ENCODE measurements at regions not wholly inside any gene's neighbourhood (a gene's known extent, or its start where the extent isn't known, plus 50 kb on each side); places are given as distances from the start of the nearest gene placed in this dataset.

DNA sequence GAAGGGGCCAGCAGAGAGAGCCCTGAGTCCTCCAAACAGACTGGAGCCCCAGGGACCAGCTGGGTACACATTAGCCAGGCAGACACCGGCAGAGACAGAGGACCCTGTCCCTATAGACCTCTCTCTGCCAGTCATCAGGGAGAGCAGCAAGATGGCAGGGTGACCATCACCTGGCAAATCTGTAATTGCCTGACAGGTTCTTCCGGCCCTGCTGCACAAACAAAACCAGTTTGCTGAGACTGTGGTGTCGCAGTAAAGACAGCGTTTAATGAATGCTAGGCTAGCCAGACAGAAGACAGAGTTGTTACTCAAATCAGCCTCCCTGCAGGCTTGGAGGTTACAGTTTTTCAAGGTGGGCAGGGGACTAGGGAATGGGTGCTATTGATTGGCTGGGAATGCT lies 618.9 kb downstream of the NPHP4 start:
- Mint-ChIP-seq H3K36me3 (peaks cover 1% of the 10 kb centered on the region), H3K9me3 (peaks cover 8% of the 10 kb centered on the region), H3K4me1 (peaks cover 10% of the 10 kb centered on the region), H3K27ac (no peak overlapping the region), H3K4me3 (no peak overlapping the region), H3K27me3 (no peaks in the 10 kb centered on the region)
- DNase-seq: no peak

DNA sequence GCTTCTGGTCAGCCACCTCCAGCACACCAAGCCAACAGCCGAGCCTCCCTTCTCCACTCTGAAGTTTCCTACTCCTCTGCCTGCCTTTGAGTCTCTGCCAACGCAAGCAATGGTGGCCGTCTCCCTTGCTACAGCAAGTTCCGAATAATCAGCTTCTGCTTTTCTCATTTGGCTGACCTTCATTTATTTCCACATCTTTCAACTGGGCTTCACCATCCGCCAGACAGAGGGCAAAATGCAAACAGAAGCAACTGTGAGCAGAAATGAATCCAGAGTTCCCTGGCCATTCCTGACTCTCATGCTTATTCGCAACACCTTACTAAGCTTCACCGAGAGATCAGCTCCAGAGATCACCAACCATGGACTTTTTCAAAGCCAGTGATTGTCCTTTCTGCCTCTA lies 621.0 kb downstream of the NPHP4 start:
- H3K4me1 Mint-ChIP-seq: peaks cover 10% of the 10 kb centered on the region
- no peak overlapping the region for H3K4me3 Mint-ChIP-seq
- peaks cover 8% of the 10 kb centered on the region for H3K9me3 Mint-ChIP-seq
- H3K27ac Mint-ChIP-seq: no peak overlapping the region
- H3K27me3 Mint-ChIP-seq: no peaks in the 10 kb centered on the region
- H3K36me3 Mint-ChIP-seq: peaks cover 1% of the 10 kb centered on the region
- no peak for DNase-seq

GRCh38 chr1:5370311-5370710 lies 621.9 kb downstream of the NPHP4 start:
- Mint-ChIP-seq H3K27me3 (no peaks in the 10 kb centered on the region), H3K4me1 (peaks cover 10% of the 10 kb centered on the region), H3K36me3 (peaks cover 1% of the 10 kb centered on the region), H3K9me3 (peaks cover 8% of the 10 kb centered on the region), H3K4me3 (no peak overlapping the region), H3K27ac (no peak overlapping the region)
- no peak for DNase-seq

DNA sequence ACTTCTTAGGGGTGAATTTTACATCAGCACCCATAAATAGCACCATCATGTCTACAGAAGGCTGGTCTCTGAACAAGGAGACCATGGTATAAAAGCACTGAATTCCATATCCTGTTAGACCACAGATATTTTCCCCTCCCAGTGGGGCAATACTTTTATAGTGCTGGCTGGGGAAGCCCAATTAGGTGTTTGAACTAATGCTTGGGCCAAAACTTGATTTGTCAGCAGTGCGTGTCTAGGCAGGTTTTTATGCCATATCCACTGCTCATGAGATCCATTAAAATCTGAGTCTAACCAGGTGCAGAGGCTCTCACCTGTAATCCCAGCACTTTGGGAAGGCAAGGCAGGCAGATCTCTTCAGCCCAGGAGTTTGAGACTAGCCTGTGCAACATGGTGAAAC lies 623.0 kb downstream of the NPHP4 start:
- peaks cover 1% of the 10 kb centered on the region for H3K36me3 Mint-ChIP-seq
- H3K4me3 Mint-ChIP-seq: no peak overlapping the region
- no peaks in the 10 kb centered on the region for H3K27me3 Mint-ChIP-seq

DNA sequence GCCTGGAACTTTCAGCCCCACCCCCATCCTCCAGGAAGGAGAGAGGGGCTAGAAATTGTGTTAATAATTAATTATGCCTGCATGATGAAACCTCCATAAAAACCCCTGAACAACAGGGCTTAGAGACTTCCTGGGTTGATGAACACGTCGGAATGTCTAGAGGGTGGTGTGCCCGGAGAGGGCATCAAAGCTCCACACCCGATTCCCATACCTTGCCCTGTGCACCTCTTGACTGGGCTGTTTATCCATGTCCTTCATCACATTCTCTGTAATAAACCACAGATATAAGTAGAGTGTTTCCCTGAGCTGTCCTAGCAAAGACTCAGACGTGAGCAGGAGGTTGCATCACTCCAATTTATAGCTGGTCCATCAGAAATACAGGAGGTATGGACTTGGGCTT lies 624.0 kb downstream of the NPHP4 start:
- Mint-ChIP-seq H3K4me1 (peaks cover 10% of the 10 kb centered on the region), H3K9me3 (peaks cover 2% of the 10 kb centered on the region), H3K4me3 (no peak overlapping the region), H3K36me3 (no peaks in the 10 kb centered on the region), H3K27me3 (no peaks in the 10 kb centered on the region), H3K27ac (no peak overlapping the region)
- DNase-seq: no peak

More for the DNA sequence above, 623.0 kb downstream of the NPHP4 start:
- no peak for DNase-seq
- peaks cover 10% of the 10 kb centered on the region for H3K4me1 Mint-ChIP-seq
- peaks cover 8% of the 10 kb centered on the region for H3K9me3 Mint-ChIP-seq
- no peak overlapping the region for H3K27ac Mint-ChIP-seq

DNA sequence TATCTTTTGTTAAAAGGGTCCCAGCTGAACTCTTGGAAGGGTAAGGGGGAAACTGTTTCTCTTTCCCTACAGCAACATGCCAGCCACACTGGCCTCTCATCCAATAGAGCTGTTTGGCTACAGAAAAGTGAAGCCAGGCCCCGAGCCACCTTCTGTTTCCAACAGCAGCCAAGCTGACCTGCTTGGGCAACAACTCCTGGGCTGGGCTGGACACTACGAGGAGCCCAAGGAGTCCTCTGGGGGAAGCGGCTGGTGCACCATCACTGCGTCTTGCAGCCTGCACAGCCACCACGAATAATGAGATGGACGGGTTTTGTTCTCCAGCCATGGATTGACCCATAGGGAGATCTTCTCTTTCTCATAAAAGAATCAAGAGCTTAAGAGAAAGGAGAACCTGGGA lies 624.9 kb downstream of the NPHP4 start:
- H3K4me3 Mint-ChIP-seq: no peak overlapping the region

DNA sequence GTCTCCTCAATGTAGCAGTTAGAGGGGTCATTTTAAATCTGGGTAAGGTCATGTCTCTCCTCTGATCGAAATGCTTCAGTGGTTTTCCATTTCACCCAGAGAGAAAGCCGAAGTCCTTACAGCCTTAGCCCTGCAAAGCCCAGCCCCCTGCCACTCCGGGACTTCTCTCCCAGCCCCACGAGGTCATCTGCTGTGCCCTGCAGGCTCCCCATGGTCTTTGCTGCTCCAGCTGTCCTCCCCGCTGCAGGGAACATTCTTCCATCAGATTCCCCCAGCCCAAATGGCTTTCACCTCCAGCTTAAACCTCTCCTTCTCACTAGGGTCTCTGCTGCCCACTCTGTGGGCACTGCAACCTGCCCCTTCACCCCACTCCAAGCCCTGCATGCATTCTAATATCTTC lies 626.5 kb downstream of the NPHP4 start:
- Mint-ChIP-seq H3K9me3 (no peaks in the 10 kb centered on the region), H3K27me3 (no peaks in the 10 kb centered on the region), H3K36me3 (no peaks in the 10 kb centered on the region), H3K4me1 (peaks cover 6% of the 10 kb centered on the region), H3K27ac (no peak overlapping the region), H3K4me3 (no peak overlapping the region)
- no peak for DNase-seq

More for the DNA sequence above, 624.9 kb downstream of the NPHP4 start:
- Mint-ChIP-seq H3K27me3 (no peaks in the 10 kb centered on the region), H3K27ac (no peak overlapping the region), H3K36me3 (no peaks in the 10 kb centered on the region), H3K9me3 (no peaks in the 10 kb centered on the region), H3K4me1 (peaks cover 10% of the 10 kb centered on the region)
- no peak for DNase-seq

DNA sequence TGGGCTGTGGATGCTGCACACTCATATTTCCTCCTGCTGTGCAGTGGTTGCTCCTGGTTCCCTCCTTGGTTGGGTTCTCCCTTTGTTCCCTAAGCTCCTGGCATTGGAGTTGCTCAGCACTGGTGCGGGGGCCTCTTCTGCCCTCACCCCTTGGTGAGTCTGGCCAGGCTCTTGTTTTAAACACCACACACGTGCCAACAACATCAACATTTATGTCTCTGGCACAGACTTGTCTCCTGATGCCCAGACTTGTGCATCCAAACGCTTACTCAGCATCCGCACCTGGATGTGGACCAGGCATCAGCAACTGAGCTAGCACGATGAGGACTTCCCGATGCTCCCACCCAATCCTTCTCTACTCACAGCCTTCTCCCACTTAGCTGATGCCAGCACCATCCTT lies 627.6 kb downstream of the NPHP4 start:
- no peaks in the 10 kb centered on the region for H3K9me3 Mint-ChIP-seq
- DNase-seq: no peak
- no peak overlapping the region for H3K4me3 Mint-ChIP-seq
- no peaks in the 10 kb centered on the region for H3K36me3 Mint-ChIP-seq
- no peak overlapping the region for H3K27ac Mint-ChIP-seq
- no peaks in the 10 kb centered on the region for H3K27me3 Mint-ChIP-seq
- no peaks in the 10 kb centered on the region for H3K4me1 Mint-ChIP-seq

GRCh38 chr1:5354681-5355080 lies 637.5 kb downstream of the NPHP4 start:
- Mint-ChIP-seq H3K27me3 (no peaks in the 10 kb centered on the region), H3K4me3 (no peak overlapping the region), H3K9me3 (peaks cover 19% of the 10 kb centered on the region), H3K27ac (no peak overlapping the region), H3K36me3 (no peaks in the 10 kb centered on the region), H3K4me1 (peaks cover 5% of the 10 kb centered on the region)
- DNase-seq: no peak

GRCh38 chr1:5351366-5351765 lies 640.9 kb downstream of the NPHP4 start:
- no peaks in the 10 kb centered on the region for H3K27me3 Mint-ChIP-seq
- peaks cover 17% of the 10 kb centered on the region for H3K9me3 Mint-ChIP-seq
- H3K27ac Mint-ChIP-seq: no peak overlapping the region
- H3K36me3 Mint-ChIP-seq: no peaks in the 10 kb centered on the region
- DNase-seq: no peak
- no peak overlapping the region for H3K4me3 Mint-ChIP-seq
- H3K4me1 Mint-ChIP-seq: peaks cover 10% of the 10 kb centered on the region

GRCh38 chr1:5349526-5349925 lies 642.7 kb downstream of the NPHP4 start:
- Mint-ChIP-seq H3K4me3 (no peak overlapping the region), H3K27ac (no peak overlapping the region), H3K36me3 (no peaks in the 10 kb centered on the region), H3K4me1 (peaks cover 11% of the 10 kb centered on the region), H3K27me3 (no peaks in the 10 kb centered on the region), H3K9me3 (peaks cover 9% of the 10 kb centered on the region)
- DNase-seq: no peak

GRCh38 chr1:5348732-5349465 lies 643.3 kb downstream of the NPHP4 start:
- no peak for DNase-seq
- Mint-ChIP-seq H3K4me3 (no peak overlapping the region), H3K36me3 (no peaks in the 10 kb centered on the region), H3K4me1 (peaks cover 11% of the 10 kb centered on the region), H3K9me3 (peaks cover 6% of the 10 kb centered on the region), H3K27ac (no peak overlapping the region), H3K27me3 (no peaks in the 10 kb centered on the region)

- H3K27me3 Mint-ChIP-seq: no peaks in the 10 kb centered on the region
- DNase-seq: no peak
- no peak overlapping the region for H3K27ac Mint-ChIP-seq
- H3K36me3 Mint-ChIP-seq: no peaks in the 10 kb centered on the region
- H3K4me1 Mint-ChIP-seq: peaks cover 11% of the 10 kb centered on the region
- peaks cover 6% of the 10 kb centered on the region for H3K9me3 Mint-ChIP-seq
- H3K4me3 Mint-ChIP-seq: no peak overlapping the region
Observed at GRCh38 chr1:5347726-5348125, 644.5 kb downstream of the NPHP4 start.

- H3K9me3 Mint-ChIP-seq: peaks cover 6% of the 10 kb centered on the region
- DNase-seq: no peak
- H3K4me3 Mint-ChIP-seq: no peak overlapping the region
- no peaks in the 10 kb centered on the region for H3K27me3 Mint-ChIP-seq
- H3K4me1 Mint-ChIP-seq: peaks cover 14% of the 10 kb centered on the region
- H3K36me3 Mint-ChIP-seq: no peaks in the 10 kb centered on the region
- H3K27ac Mint-ChIP-seq: no peak overlapping the region
Observed at GRCh38 chr1:5345556-5345955, 646.7 kb downstream of the NPHP4 start.

DNA sequence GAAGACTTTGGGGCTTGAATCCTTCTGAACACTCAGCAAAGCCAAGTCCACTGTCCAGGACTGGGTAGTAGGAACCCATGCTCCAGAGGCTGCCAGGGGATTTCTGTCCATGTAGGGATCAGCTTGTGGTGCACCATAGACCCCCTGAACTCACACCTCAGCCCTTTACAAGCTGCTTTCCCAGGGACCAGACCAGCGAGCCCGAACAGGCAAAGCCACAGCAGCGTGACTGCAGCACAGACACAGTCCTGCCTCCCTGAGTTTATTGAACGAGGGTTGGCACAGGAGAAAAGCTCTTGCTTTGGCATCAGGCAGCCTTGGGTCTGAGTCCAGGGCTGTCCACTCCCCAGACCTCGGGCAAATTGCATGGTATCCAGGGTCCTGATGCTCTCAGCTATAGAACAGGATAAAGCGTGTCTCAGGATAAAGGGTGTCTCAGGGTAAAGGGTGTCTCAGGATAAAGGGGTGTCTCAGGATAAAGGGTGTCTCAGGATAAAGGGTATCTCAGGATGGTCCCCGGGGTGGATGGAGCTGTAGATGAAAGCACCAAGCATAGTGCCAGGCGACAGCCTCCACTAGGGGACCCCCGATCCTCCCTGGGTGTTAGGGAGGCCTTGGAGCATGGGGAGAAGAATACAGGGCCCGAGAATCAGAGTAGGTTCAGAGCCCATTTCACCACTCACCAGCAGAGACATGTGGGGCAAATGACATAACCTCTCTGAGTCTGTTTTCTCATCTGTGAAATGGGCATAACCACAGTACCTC lies 648.8 kb downstream of the NPHP4 start:
- H3K4me1 Mint-ChIP-seq: peaks cover 9% of the 10 kb centered on the region
- H3K9me3 Mint-ChIP-seq: peaks cover 3% of the 10 kb centered on the region
- H3K36me3 Mint-ChIP-seq: no peaks in the 10 kb centered on the region
- no peak overlapping the region for H3K4me3 Mint-ChIP-seq
- no peaks in the 10 kb centered on the region for H3K27me3 Mint-ChIP-seq
- H3K27ac Mint-ChIP-seq: no peak overlapping the region
- no peak for DNase-seq

DNA sequence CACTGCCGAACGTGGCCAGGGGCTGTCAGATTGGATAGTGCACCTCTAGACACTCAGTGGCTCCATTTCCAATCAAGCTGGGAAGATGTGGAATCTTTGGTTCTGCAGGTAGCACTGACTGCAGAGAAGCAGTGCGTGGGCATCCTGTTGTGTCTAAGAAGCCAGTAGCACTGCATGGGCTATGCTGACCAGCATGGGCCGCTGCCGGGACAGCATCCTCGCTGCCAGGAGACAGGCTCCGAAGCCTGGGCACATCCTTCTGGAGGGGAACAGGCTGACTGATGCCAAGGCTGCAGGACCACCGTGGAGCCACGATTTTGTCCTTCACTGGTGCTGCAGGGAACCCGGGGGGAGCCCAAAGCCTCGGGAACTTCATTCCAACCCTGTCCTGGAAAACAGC lies 649.4 kb downstream of the NPHP4 start:
- Mint-ChIP-seq H3K27me3 (no peaks in the 10 kb centered on the region), H3K27ac (no peak overlapping the region), H3K9me3 (peaks cover 3% of the 10 kb centered on the region), H3K4me1 (peaks cover 13% of the 10 kb centered on the region), H3K36me3 (no peaks in the 10 kb centered on the region), H3K4me3 (no peak overlapping the region)
- no peak for DNase-seq
